Skeletal muscle cell (primary cell): ENCODE measurements at regions not wholly inside any gene's neighbourhood (a gene's known extent, or its start where the extent isn't known, plus 50 kb on each side); places are given as distances from the start of the nearest gene placed in this dataset.
"Not testable (repeated sequence)": the region's sequence is repeated elsewhere in the genome, so short reads cannot be mapped to it uniquely, and the experiment has no call there.

Experiments
- DNase-seq: peaks from one replicate; pipeline ENCODE4 v3.0.0-alpha.2; 2010; ENCODE audit warnings: low read depth
- H3K4me3 ChIP-seq: 2 replicates; pipeline ENCODE4 v1.5.1; 2011; ENCODE audit warnings: low read depth, mild to moderate bottlenecking, control low read depth, low read length, moderate library complexity

DNA sequence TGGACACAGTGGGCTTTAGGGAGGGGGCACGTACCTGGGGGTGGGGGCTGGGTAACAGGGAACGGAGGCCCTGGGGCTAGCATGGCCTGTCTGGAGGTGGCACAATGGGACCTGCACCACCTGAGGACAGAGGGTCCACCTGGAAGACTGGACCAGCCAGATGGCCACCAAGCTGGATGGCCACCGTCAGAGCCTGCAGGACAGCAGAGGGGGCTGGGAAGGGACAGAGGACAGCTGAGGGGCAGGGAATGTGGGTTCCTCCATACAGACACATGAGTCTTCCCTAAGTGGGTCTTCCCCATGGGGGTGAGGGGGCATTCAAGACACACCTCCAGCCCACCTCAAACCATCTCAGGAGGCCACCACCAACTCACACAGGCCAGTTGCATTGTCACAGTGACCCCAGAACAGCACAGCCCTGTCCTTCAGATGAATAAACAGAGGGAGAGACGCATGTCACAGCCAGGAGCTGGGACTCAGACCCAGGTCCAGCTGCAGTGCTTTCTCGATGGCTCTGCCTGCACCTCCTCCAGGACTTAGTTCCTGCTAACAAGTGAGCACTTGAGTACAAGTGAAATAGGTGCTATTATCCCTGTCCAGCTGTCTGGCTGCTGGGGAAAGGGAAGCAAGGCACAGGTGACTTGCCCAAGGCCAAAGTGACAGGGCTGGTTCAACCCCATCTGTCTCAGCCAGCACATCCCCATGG, 52.4 kb upstream of the CSPG4 start:
- H3K4me3 ChIP-seq, DNase-seq: not testable (repeated sequence)

DNA sequence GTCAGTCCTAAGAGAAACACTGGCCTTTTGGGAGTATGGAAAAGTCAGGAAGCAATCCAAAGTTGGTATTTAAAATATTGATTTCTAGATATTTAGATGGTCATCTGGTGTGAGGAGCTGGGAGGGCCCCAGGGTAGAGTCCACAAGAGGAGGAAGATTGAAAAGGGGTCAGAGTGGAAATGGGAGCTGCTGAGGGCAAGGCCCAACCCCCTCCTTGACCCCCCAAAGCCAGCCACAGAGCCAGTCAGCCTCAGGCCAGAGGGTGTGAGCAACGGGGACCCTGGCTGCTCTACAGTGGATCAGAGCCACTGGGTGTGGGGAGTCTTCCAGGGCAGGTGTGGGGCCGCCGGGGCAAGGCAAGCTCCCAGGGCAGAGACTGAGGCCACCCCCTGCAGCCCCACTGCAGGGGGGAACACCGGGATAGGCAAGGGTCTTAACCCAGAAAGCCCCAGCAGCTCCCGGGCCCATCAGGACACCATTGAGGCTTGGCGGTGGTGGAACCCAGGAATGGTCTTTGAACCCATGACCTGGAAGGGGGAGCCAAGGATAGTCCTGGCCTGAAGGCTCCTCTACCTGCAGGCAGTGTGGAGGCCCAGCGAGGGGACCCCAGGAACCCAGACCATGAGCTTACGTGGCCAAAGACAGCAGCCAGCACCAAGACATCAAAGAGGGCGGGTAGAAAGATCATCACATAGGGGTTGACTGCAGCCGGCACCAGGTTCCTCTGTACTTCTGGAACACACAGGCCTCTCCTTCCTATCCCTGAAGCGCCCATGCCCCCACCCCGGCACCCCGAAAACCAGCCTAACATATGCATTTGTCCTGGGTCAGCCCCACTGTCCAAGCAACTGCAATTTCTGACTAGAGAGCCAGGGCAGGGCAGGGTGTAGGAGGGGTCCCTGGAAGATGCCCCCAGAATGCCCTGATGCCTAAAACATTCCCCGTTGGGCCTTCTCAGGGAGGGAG, 51.3 kb upstream of the CSPG4 start:
- DNase-seq = not testable (repeated sequence)

DNA sequence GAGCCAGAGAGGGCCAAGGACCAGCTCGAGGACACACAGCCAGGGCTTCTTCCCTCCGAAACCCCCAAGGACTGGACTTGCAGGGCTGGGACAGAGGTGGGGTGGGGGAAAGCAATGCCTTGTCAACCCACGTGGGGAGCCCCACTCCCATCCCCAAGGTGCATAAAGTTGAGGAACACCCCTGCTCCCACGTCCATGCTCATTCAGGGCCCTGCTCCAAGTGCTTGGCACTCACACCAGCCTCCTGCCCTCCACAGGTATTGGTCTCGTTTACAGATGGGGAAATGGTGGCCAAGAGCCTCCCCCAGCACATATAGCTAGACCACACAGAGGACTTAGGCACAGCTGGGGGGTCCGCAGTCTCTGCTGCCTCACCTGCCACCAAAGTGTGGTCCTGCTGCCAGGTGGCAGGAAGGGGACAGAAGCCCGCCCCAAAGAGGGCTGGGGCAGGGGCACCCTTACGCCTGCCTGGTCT, 50.5 kb upstream of the CSPG4 start:
- H3K4me3 ChIP-seq = no peak overlapping the region
- DNase-seq = no peak

More for the DNA sequence above, 51.3 kb upstream of the CSPG4 start:
- H3K4me3 ChIP-seq = not testable (repeated sequence)
